ENCODE measurements at regions not wholly inside any gene's neighbourhood (a gene's known extent, or its start where the extent isn't known, plus 50 kb on each side); places are given as distances from the start of the nearest gene placed in this dataset.
A peak's percentile ranks its signal among the peaks of the same experiment; 100 is the strongest.

GRCh38 chr2:62297624-62298010, 101.7 kb downstream of the B3GNT2 start:
- DNase-seq, result peak in 1 of 2 experiments; percentile 25

- DNase-seq, result no peak
Observed at GRCh38 chr2:62296832-62297623, 101.1 kb downstream of the B3GNT2 start.

DNA sequence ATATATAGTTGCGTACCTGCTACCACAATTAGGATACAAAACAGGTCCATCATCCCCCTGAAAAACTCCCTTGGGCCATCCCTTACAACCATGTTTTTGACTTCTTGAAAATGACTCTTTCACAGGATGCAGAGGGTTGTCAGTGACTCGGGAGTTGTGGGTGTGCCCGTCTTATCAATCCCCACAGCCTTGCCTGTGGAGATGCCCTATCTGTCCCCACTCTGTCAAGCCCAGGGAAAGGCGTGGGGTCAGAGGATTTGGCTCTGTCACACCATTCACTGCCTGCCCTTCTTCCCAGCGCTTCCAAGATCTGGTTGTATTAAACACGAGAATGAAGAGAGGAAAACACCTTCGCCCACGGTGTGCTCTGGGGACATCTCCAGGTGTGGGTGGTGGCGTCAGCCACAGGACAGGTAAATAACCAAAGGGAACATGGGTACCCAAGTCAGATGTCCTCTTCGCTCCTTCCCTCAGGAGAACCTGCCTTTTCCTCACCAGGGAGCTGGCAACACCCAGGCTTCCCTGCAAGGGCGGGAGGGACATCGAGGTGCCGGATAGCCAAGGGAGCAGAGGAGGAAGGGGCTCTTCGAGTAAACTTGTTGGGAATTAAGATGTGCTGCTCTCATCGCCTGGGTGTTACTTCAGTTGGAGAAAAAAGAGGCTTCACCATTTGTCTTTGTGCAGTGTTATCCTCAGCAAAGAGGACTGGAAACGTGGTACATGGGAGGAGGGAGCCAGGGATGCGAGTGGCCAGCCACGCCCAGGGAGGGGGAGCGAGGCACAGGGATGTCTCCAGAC, 100.3 kb downstream of the B3GNT2 start:
- DNase-seq, result no peak

DNA sequence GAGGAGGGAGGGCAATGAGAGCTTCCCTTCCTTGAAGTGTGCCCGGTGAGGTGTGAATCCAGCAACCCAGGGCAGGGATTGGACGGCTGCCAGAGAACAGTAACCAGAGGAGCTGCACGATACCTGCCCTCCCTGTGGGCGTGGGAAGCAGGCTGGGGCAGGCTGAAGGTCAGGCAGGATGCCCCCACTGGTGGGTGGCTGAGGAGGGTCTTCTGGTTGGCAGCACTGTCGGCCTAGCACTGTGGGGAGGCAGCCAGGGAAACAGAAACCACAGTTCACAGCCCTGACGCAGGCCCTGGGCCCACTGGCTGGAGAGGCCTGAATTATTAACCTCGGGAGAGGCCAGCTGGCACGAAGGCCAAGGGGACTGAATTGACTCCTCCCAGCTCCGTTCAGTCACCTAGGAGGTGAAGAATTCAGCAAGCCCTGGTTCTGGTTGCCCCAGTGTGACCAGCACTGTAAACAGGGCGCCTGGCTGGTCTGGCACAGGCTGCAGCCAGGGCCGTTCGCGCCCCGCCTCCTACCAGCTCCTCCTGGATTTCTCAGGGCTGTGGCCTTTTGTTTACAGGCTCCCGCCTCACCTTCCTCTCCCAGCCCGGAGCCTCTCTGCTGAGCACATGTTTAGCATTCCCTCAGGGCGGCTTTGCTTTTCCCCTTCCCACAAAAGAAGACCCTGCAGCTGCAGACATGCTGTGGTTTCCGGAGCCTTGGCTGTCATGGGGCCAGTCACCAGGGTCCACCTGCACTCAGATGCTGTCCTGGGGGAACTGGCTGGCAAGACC, 97.8 kb downstream of the B3GNT2 start:
- DNase-seq, result peak in 1 of 2 experiments; percentile 61

- DNase-seq, result no peak
Observed at GRCh38 chr2:62293151-62293489, 97.2 kb downstream of the B3GNT2 start.

DNA sequence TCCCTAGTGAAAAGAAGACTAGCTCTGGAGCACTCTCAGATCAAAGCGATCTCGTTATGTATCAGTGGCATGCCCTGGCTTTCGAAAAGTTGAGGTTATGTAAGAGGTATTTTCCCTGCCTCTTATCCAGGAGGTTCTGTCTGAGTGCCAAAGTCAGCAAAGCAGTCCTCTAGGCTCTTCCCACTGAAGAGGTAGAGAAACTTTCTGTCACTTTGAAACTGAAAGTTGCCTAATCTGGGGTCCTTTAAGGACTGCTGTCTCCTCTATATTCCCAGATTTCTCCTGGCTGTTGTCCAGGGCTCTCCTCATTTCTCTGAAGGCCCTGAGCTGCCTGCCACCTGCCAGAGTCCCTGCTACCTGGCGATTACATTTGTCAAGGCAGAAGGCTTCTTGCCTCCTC, 96.3 kb downstream of the B3GNT2 start:
- no peak for DNase-seq

DNA sequence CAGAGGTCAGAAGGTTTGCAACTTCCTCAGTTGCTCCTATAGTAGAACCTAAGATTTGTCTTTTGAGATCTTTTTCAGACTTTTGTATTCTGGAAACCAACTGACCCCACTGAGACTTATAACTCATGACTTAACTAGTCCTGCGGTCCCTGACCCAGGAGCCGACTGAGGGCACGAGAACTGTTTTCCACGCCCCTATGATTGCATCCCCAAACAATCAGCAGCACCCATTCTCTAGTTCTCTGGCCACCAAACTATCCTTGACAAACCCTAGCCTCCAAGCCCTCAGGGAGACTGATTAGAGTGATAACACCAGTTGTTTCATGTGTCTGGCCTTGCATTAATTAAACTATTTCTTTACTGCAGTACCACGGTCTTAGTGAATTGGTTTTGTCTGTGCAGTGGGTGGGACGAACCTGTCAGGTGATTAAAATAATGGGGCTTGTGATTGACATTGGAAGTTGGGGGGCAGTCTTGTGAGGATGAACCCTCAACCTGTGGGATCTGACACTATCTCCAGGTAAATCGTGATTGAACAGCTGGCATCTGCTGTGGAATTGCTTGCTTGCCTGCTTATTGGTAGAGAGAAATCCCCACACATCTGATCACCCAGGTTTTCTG, 95.7 kb downstream of the B3GNT2 start:
- no peak for DNase-seq

DNA sequence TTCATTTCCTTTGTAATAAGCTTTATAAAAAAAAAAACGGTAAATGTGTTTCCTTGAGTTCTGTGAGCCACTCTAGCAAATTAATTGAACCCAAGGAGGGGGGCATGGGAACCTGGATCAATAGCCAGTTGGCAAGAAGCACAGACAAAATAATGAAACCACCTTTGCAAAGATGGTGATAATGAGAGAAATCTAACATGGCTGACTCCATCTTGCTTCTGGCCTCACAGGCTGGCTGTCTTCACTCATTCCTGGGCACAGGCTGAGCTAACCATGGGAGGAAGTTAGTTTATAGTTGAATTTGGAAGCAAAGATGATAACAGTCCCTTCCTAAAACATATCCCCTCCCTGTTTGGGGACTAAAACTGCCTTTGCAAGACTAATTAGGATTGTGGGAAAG, 95.1 kb downstream of the B3GNT2 start:
- DNase-seq, result no peak

GRCh38 chr2:62287899-62288880, 92.3 kb downstream of the B3GNT2 start:
- peak in 1 of 2 experiments; percentile 30 for DNase-seq

- DNase-seq, result no peak
Observed at GRCh38 chr2:62287282-62287681, 91.4 kb downstream of the B3GNT2 start.

- DNase-seq, result no peak
Observed at GRCh38 chr2:62286089-62286785, 90.3 kb downstream of the B3GNT2 start.

DNA sequence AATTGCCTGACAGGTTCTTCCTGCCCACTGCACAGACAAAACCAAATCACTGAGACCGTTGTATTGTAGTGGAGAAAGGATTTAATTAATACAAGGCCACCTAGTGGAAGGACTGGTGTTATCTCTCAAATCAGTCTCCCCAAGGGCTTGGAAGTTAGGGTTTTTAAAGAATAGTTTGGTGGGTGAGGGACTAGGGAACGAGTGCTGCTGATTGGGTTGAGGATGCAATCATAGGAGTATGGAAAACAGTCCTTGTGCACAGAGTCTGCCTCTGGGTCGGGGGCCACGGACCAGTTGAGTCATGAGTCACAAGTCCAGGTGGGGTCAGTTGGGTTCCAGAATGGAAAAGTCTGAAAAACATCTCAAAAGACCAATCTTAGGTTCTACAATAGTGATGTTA, 89.1 kb downstream of the B3GNT2 start:
- DNase-seq, result no peak

GRCh38 chr2:62284471-62284870, 88.6 kb downstream of the B3GNT2 start:
- no peak for DNase-seq

- no peak for DNase-seq
Observed at GRCh38 chr2:62283147-62283546, 87.2 kb downstream of the B3GNT2 start.

DNA sequence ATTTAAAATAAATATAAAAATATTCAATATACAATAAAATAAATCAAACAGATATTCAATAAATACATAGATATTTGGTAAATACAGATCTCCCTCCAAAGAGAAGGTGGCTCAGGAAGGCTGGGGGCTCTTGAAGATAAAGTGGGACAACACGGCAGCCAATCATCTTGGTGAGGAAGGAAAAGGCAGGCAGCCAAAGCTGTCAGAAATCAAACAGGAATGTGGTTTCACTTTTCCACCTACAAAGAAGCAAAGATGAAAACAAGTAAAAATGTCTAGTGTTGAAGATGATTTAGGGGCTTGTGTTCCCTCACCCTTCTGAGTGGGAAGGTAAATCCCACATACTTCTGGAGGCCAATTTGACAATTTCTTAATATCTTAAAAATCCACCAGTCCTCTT, 85.7 kb downstream of the B3GNT2 start:
- DNase-seq, result no peak

DNA sequence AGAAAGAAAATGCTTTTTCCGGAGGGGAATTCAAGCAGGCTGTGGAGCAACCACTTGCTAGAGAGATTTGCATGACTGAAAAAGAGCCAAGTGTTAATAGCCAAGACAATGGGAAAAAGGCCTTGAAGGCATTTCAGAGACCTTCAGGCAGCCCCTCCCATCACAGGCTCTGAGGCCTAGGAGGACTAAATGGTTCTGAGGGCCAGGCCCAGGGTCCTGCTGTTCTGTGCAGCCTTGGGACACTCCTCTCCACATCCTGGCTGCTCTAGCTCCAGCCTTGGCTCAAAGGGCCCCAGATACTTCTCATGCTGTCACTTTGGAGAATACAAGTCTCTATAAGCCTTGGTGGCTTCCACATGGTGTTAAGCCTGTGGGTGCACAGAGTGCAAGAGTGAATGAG, 81.8 kb downstream of the B3GNT2 start:
- no peak for DNase-seq

All from NCI-H526 (cell line).